Breast epithelium (tissue), 4 donors: ENCODE measurements at regions not wholly inside any gene's neighbourhood (a gene's known extent, or its start where the extent isn't known, plus 50 kb on each side); places are given as distances from the start of the nearest gene placed in this dataset.
"Not testable (repeated sequence)": the region's sequence is repeated elsewhere in the genome, so short reads cannot be mapped to it uniquely, and the experiment has no call there.

ENCODE experiments used
- DNase-seq, 2 donors: peaks; one replicate each; pipeline ENCODE4 v3.0.0-alpha.2; 2019; ENCODE audit warnings: low spot score in 2 of 2
- H3K27ac ChIP-seq, 2 donors: fragments of 200-600 bp; sonication (generic) in 1 of 2; one replicate each; pipeline ENCODE4 v1.5.1; 2016 to 2019; ENCODE audit warnings: mild to moderate bottlenecking in 1 of 2
- H3K27me3 ChIP-seq, 2 donors: fragments of 200-600 bp; sonication (generic) in 1 of 2; one replicate each; pipeline versions ENCODE4 v1.5.1 to v1.6.0; 2017 to 2019; ENCODE audit warnings: control low read depth in 1 of 2, mild to moderate bottlenecking in 1 of 2
- H3K36me3 ChIP-seq: fragments of 200-600 bp; one replicate; pipeline ENCODE4 v1.5.1; 2019
- H3K4me1 ChIP-seq, 2 donors: fragments of 200-600 bp; sonication (generic); one replicate each; pipeline ENCODE4 v1.5.1; 2016 to 2019; ENCODE audit warnings: control low read depth in 1 of 2
- H3K4me3 ChIP-seq, 3 donors: fragments of 200-600 bp; sonication (generic); 1 replicate in 2 of 3; 2 replicates in 1 of 3; pipeline ENCODE4 v1.5.1; 2016 to 2019; ENCODE audit warnings: mild to moderate bottlenecking in 3 of 3, moderate library complexity in 2 of 3
- H3K9me3 ChIP-seq, 2 donors: fragments of 200-600 bp; sonication (generic) in 1 of 2; one replicate each; pipeline ENCODE4 v1.5.1; 2016 to 2019; ENCODE audit warnings: control low read depth in 1 of 2
- POLR2A ChIP-seq: fragments of 450-650 bp; IDR thresholded peaks from one replicate; pipeline ENCODE4 v1.6.1; 2016; ENCODE audit warnings: antibody characterized with exemption, mild to moderate bottlenecking, moderate library complexity
- POLR2AphosphoS5 ChIP-seq, 3 donors: sonication (generic); formaldehyde crosslinking; IDR thresholded peaks; one replicate each; pipeline ENCODE4 v1.6.1; 2017; ENCODE audit warnings: antibody characterized with exemption in 3 of 3
- intact Hi-C: fragments of 100-400 bp; cut with DNase I; formaldehyde crosslinking; loops from one replicate; pipeline ENCODE4 v1.15.1; 2023; ENCODE audit warnings: low total_unique reads
- TF ChIP-seq, protein P1 (sequence below), 3 donors: fragments of 450-650 bp; IDR thresholded peaks; one replicate each; pipeline ENCODE4 v1.5.1; 2016 to 2017; ENCODE audit warnings: antibody characterized with exemption in 3 of 3, mild to moderate bottlenecking in 3 of 3, moderate library complexity in 3 of 3

DNA sequence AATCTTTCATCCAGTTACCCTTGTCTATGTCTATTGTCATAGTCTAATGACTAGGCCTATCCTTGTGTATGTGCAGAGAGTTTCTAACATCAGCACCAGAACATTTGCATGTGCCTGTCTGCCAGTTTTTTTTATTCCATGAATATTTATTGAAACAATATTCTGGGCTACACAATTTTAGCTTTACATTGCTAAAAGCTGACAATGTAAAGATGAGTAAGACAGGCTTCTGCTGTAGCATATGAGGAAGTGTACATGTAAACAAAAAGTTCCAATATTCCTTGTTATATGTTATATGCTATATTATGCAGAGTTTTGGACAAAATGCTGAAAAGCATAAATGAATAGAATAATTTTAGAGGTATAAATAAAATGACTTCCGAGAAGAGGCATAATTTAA, 357.7 kb downstream of the NYAP2 start:
- intact Hi-C loops, result no loop called here
- no peak for TF ChIP-seq POLR2AphosphoS5 (IDR thresholded peaks at IDR 0.05)
- TF ChIP-seq, protein P1, sequence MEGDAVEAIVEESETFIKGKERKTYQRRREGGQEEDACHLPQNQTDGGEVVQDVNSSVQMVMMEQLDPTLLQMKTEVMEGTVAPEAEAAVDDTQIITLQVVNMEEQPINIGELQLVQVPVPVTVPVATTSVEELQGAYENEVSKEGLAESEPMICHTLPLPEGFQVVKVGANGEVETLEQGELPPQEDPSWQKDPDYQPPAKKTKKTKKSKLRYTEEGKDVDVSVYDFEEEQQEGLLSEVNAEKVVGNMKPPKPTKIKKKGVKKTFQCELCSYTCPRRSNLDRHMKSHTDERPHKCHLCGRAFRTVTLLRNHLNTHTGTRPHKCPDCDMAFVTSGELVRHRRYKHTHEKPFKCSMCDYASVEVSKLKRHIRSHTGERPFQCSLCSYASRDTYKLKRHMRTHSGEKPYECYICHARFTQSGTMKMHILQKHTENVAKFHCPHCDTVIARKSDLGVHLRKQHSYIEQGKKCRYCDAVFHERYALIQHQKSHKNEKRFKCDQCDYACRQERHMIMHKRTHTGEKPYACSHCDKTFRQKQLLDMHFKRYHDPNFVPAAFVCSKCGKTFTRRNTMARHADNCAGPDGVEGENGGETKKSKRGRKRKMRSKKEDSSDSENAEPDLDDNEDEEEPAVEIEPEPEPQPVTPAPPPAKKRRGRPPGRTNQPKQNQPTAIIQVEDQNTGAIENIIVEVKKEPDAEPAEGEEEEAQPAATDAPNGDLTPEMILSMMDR (IDR thresholded peaks at IDR 0.05), result no peak
- TF ChIP-seq POLR2A, result no peak
- Histone ChIP-seq H3K9me3 (no peaks in the 10 kb centered on the region), H3K4me3 (no peak overlapping the region), H3K27ac (no peak overlapping the region), H3K27me3 (no peaks in the 10 kb centered on the region), H3K4me1 (no peaks in the 10 kb centered on the region), H3K36me3 (no peaks in the 10 kb centered on the region)
- no peak for DNase-seq

DNA sequence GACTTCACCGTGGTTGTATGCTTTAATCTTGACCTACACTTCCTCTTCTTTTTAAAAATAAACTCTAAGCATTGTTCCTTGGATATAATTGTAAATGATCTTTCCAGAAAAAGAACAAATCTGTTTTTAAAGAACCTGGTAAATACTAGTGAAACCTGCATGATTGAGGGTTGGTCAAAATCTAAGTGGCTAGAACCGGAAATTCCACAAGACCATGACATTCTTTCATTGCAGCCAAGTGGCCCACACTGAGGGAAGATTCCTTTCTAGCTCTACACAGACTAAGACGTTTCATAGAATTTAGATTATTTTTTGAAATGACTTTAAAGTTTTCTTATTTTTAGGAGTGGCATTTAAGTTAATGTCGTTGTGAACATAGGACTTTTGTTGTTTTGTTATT, 356.7 kb downstream of the NYAP2 start:
- Histone ChIP-seq H3K9me3 (no peaks in the 10 kb centered on the region), H3K4me1 (no peaks in the 10 kb centered on the region), H3K27ac (no peak overlapping the region), H3K36me3 (no peaks in the 10 kb centered on the region), H3K27me3 (no peaks in the 10 kb centered on the region), H3K4me3 (no peak overlapping the region)
- DNase-seq, result no peak
- TF ChIP-seq, protein P1 (IDR thresholded peaks at IDR 0.05), result no peak
- TF ChIP-seq POLR2AphosphoS5 (IDR thresholded peaks at IDR 0.05) (no peak), POLR2A (no peak)
- intact Hi-C loops, result no loop called here

DNA sequence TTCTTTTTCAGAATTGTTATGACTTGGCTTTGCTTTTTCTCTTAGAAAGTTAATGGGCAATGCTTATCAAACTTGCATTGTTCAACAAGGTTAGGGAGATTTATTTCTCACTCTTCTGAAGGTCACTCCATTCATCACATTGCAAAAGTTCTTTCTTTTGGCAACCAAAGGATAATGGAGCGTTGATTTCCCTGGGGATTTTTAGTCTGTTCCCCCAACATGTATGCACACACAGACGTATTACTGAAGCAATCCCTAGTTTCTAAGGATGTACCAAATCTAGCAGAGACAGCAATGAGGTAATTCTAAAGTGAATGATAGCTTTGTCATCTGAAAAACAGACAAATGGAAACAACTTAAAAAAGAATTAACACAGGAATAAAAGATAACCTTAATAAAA, 349.1 kb downstream of the NYAP2 start:
- TF ChIP-seq, protein P1 (IDR thresholded peaks at IDR 0.05), result no peak
- TF ChIP-seq POLR2AphosphoS5 (IDR thresholded peaks at IDR 0.05) (no peak), POLR2A (no peak)
- no peaks in the 10 kb centered on the region for H3K4me1 ChIP-seq
- no peak overlapping the region for H3K27ac ChIP-seq
- intact Hi-C loops, result no loop called here
- H3K36me3 ChIP-seq, result no peaks in the 10 kb centered on the region
- H3K27me3 ChIP-seq, result no peaks in the 10 kb centered on the region
- H3K9me3 ChIP-seq, result no peaks in the 10 kb centered on the region
- no peak for DNase-seq
- H3K4me3 ChIP-seq, result no peak overlapping the region

DNA sequence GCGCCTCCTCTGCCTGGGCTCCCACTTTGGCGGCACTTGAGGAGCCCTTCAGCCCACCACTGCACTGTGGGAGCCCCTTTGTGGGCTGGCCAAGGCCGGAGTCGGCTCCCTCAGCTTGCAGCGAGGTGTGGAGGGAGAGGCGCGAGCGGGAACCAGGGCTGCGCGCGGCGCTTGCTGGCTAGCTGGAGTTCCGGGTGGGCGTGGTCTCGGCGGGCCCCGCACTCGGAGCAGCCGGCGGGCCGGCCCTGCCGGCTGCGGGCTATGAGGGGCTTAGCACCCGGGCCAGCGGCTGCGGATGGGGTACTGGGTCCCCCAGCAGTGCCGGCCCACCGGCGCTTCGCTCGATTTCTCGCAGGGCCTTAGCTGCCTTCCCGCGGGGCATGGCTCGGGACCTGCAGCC, 344.5 kb downstream of the NYAP2 start:
- DNase-seq, H3K27me3 ChIP-seq, intact Hi-C loops, H3K36me3 ChIP-seq, H3K4me3 ChIP-seq, H3K4me1 ChIP-seq, H3K27ac ChIP-seq, H3K9me3 ChIP-seq: not testable (repeated sequence)

DNA sequence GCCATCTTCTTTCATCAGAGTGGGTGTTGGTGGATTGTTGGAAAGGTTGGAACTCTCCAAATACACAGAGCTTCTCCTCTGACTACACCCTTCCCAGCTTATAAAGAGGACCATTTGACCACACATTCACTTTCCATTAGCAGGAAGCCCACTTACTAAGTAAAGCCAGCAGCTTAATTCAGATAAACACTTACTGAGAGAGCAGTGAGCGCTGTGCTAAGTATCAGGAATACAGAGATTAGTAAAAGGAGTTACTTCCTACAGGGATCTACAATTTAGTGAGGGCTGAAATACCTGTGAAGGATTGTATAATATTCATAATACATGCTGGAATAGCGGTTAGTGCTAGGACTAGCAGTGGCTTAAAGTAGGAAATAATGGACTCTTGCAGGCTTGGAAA, 343.0 kb downstream of the NYAP2 start:
- no peak for DNase-seq
- Histone ChIP-seq H3K9me3 (no peaks in the 10 kb centered on the region), H3K36me3 (no peaks in the 10 kb centered on the region), H3K4me1 (no peaks in the 10 kb centered on the region), H3K27ac (no peak overlapping the region), H3K27me3 (no peaks in the 10 kb centered on the region), H3K4me3 (no peak overlapping the region)
- intact Hi-C loops, result no loop called here
- TF ChIP-seq POLR2AphosphoS5 (IDR thresholded peaks at IDR 0.05) (no peak), POLR2A (no peak)
- TF ChIP-seq, protein P1 (IDR thresholded peaks at IDR 0.05), result no peak

DNA sequence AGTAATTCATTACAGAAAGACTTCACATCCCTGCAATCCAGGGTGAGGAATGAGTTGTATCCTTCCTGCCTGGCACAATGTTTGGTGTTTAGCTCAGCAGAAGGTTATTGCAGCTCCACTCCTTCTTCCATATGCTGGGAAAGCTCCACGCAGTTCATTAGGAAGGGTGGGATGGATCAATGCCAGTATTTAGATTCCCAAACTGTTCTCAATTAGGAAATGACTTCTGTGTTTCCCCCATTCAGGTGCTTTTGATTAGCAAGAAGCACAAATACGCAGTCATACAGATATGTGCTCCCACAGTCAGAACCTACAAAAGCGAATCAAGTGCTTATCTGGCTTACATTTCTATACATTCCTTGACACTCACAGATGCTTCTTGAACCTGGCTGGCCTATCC, 340.6 kb downstream of the NYAP2 start:
- Histone ChIP-seq H3K9me3 (no peaks in the 10 kb centered on the region), H3K4me1 (no peaks in the 10 kb centered on the region), H3K27ac (peak overlapping the region in 1 of 2 donors; percentile 25), H3K27me3 (no peaks in the 10 kb centered on the region), H3K4me3 (no peak overlapping the region), H3K36me3 (no peaks in the 10 kb centered on the region)
- no peak for DNase-seq
- TF ChIP-seq POLR2A, result no peak
- TF ChIP-seq POLR2AphosphoS5 (IDR thresholded peaks at IDR 0.05), result no peak
- TF ChIP-seq, protein P1 (IDR thresholded peaks at IDR 0.05), result no peak
- intact Hi-C loops, result no loop called here
